SK-N-SH treated with all-trans-retinoic acid at 6 μM for 48 hours (cell line): ENCODE measurements at regions not wholly inside any gene's neighbourhood (a gene's known extent, or its start where the extent isn't known, plus 50 kb on each side); places are given as distances from the start of the nearest gene placed in this dataset.

Experiments used
- ATAC-seq: fragments of 200-7000 bp; cut with Tn5 transposase; 3 replicates; pipeline ENCODE4 v1.9.1; 2020; ENCODE audit warnings: mild to moderate bottlenecking, moderate library complexity
- ARNTL ChIP-seq: fragments of 450-650 bp; formaldehyde crosslinking; IDR thresholded peaks from 2 replicates; pipeline ENCODE4 v1.5.0; 2020; ENCODE audit warnings: low read depth, mild to moderate bottlenecking, moderate library complexity, borderline replicate concordance
- BACH2 ChIP-seq: fragments of 250-450 bp; sonication (Bioruptor Pico); IDR thresholded peaks from 2 replicates; pipeline ENCODE4 v1.9.0; 2021; ENCODE audit warnings: mild to moderate bottlenecking, borderline replicate concordance
- CREB5 ChIP-seq: fragments of 250-450 bp; sonication (Bioruptor Pico); IDR thresholded peaks from 2 replicates; pipeline ENCODE4 v1.5.1; 2020; ENCODE audit warnings: low read depth, mild to moderate bottlenecking, moderate library complexity
- CSDC2 ChIP-seq: fragments of 250-450 bp; sonication (Bioruptor Pico); IDR thresholded peaks from 2 replicates; pipeline ENCODE4 v1.5.0; 2020; ENCODE audit warnings: mild to moderate bottlenecking, moderate library complexity
- CSRNP3 ChIP-seq: fragments of 250-450 bp; sonication (Bioruptor Pico); IDR thresholded peaks from 2 replicates; pipeline ENCODE4 v1.5.1; 2021; ENCODE audit warnings: mild to moderate bottlenecking, moderate library complexity
- ESRRG ChIP-seq: fragments of 250-450 bp; sonication (Bioruptor Pico); IDR thresholded peaks from 2 replicates; pipeline ENCODE4 v1.6.1; 2021; ENCODE audit warnings: mild to moderate bottlenecking
- GLIS3 ChIP-seq: fragments of 250-450 bp; sonication (Bioruptor Pico); IDR thresholded peaks from 2 replicates; pipeline ENCODE4 v1.5.0; 2020; ENCODE audit warnings: mild to moderate bottlenecking, moderate library complexity
- ISL1 ChIP-seq: fragments of 250-450 bp; sonication (Bioruptor Pico); IDR thresholded peaks from 2 replicates; pipeline ENCODE4 v2.1.2; 2022; ENCODE audit warnings: mild to moderate bottlenecking, moderate library complexity
- OSR1 ChIP-seq: fragments of 250-450 bp; sonication (Bioruptor Pico); IDR thresholded peaks from 2 replicates; pipeline ENCODE4 v1.8.0; 2022; ENCODE audit warnings: moderate library complexity, mild to moderate bottlenecking, inconsistent platforms
- PATZ1 ChIP-seq: fragments of 250-450 bp; sonication (Bioruptor Pico); IDR thresholded peaks from 2 replicates; pipeline ENCODE4 v1.8.0; 2020; ENCODE audit warnings: mild to moderate bottlenecking, moderate library complexity, borderline replicate concordance
- POU6F1 ChIP-seq: fragments of 250-450 bp; sonication (Bioruptor Pico); IDR thresholded peaks from 2 replicates; pipeline ENCODE4 v1.8.0; 2021; ENCODE audit warnings: low read depth, mild to moderate bottlenecking, moderate library complexity, borderline replicate concordance
- PPARA ChIP-seq: fragments of 250-450 bp; sonication (Bioruptor Pico); IDR thresholded peaks from 2 replicates; pipeline ENCODE4 v1.5.0; 2020; ENCODE audit warnings: mild to moderate bottlenecking, borderline replicate concordance
- RARB ChIP-seq: fragments of 250-450 bp; sonication (Bioruptor Pico); IDR thresholded peaks from 2 replicates; pipeline ENCODE4 v1.8.0; 2021; ENCODE audit warnings: mild to moderate bottlenecking, moderate library complexity
- SNAI2 ChIP-seq: fragments of 250-450 bp; sonication (Bioruptor Pico); IDR thresholded peaks from 2 replicates; pipeline ENCODE4 v1.5.0; 2020; ENCODE audit warnings: mild to moderate bottlenecking, moderate library complexity
- TCF4 ChIP-seq: fragments of 250-450 bp; sonication (Bioruptor Pico); IDR thresholded peaks from 2 replicates; pipeline ENCODE4 v1.8.0; 2021; ENCODE audit warnings: mild to moderate bottlenecking, moderate library complexity, borderline replicate concordance
- TOX ChIP-seq: fragments of 250-450 bp; sonication (Bioruptor Pico); IDR thresholded peaks from 2 replicates; pipeline ENCODE4 v1.8.0; 2021; ENCODE audit warnings: mild to moderate bottlenecking, moderate library complexity, borderline replicate concordance
- ZC3H10 ChIP-seq: fragments of 250-450 bp; sonication (Bioruptor Pico); IDR thresholded peaks from 2 replicates; pipeline ENCODE4 v1.5.1; 2021; ENCODE audit warnings: mild to moderate bottlenecking, moderate library complexity
- ZFP3 ChIP-seq: fragments of 250-450 bp; sonication (Bioruptor Pico); IDR thresholded peaks from 2 replicates; pipeline ENCODE4 v1.5.0; 2020; ENCODE audit warnings: mild to moderate bottlenecking, moderate library complexity
- ZFP30 ChIP-seq: fragments of 450-650 bp; formaldehyde crosslinking; IDR thresholded peaks from 2 replicates; pipeline ENCODE4 v1.5.0; 2022; ENCODE audit warnings: mild to moderate bottlenecking, moderate library complexity
- ZNF565 ChIP-seq: fragments of 450-650 bp; formaldehyde crosslinking; conservative IDR thresholded peaks from 2 replicates; pipeline ENCODE4 v1.5.0; 2020; ENCODE audit warnings: low read depth, mild to moderate bottlenecking, moderate library complexity
- ZNF70 ChIP-seq: fragments of 450-650 bp; formaldehyde crosslinking; IDR thresholded peaks from 2 replicates; pipeline ENCODE4 v1.5.0; 2020; ENCODE audit warnings: mild to moderate bottlenecking, moderate library complexity
- ZNF8 ChIP-seq: fragments of 450-650 bp; formaldehyde crosslinking; IDR thresholded peaks from 2 replicates; pipeline ENCODE4 v1.5.0; 2020; ENCODE audit warnings: mild to moderate bottlenecking, moderate library complexity

GRCh38 chr3:161822291-161822690 is 325.7 kb downstream of the OTOL1 start:
- ATAC-seq, result no peak

GRCh38 chr3:161823910-161824309 is 327.3 kb downstream of the OTOL1 start:
- no peak for TF ChIP-seq RARB (CRISPR knock-in tag)
- no peak for TF ChIP-seq TCF4 (CRISPR knock-in tag)
- TF ChIP-seq ESRRG (CRISPR knock-in tag), result no peak
- TF ChIP-seq GLIS3 (CRISPR knock-in tag), result no peak
- TF ChIP-seq BACH2 (CRISPR knock-in tag), result no peak
- TF ChIP-seq ISL1 (CRISPR knock-in tag), result no peak
- no peak for TF ChIP-seq TOX
- no peak for TF ChIP-seq CSRNP3 (CRISPR knock-in tag)
- TF ChIP-seq SNAI2 (CRISPR knock-in tag), result no peak
- TF ChIP-seq ZC3H10 (CRISPR knock-in tag), result no peak
- no peak for ATAC-seq

More at GRCh38 chr3:161822291-161822690, 325.7 kb downstream of the OTOL1 start:
- TF ChIP-seq CSDC2 (CRISPR knock-in tag) (no peak), PPARA (CRISPR knock-in tag) (no peak), CREB5 (CRISPR knock-in tag) (no peak), RARB (CRISPR knock-in tag) (no peak), POU6F1 (CRISPR knock-in tag) (no peak), CSRNP3 (CRISPR knock-in tag) (no peak), ZFP30 (CRISPR knock-in tag) (no peak), TOX (no peak), ZFP3 (CRISPR knock-in tag) (no peak)

GRCh38 chr3:161838021-161838420 is 341.4 kb downstream of the OTOL1 start:
- ATAC-seq, result no peak
- TF ChIP-seq ISL1 (CRISPR knock-in tag) (no peak), ZFP30 (CRISPR knock-in tag) (no peak), ZC3H10 (CRISPR knock-in tag) (no peak)
- TF ChIP-seq, all 23 proteins: peak for 0

- no peak for ATAC-seq
- no peak for TF ChIP-seq PATZ1 (CRISPR knock-in tag)
- TF ChIP-seq TCF4 (CRISPR knock-in tag), result no peak
- TF ChIP-seq ZNF565, result no peak
- TF ChIP-seq RARB (CRISPR knock-in tag), result no peak
- TF ChIP-seq CREB5 (CRISPR knock-in tag), result no peak
- TF ChIP-seq ZNF8 (CRISPR knock-in tag), result no peak
- no peak for TF ChIP-seq CSRNP3 (CRISPR knock-in tag)
- no peak for TF ChIP-seq SNAI2 (CRISPR knock-in tag)
- TF ChIP-seq ZFP30 (CRISPR knock-in tag), result no peak
- no peak for TF ChIP-seq ZNF70 (CRISPR knock-in tag)
- TF ChIP-seq ARNTL (CRISPR knock-in tag), result no peak
- no peak for TF ChIP-seq TOX
- TF ChIP-seq POU6F1 (CRISPR knock-in tag), result no peak
- TF ChIP-seq ISL1 (CRISPR knock-in tag), result no peak
- no peak for TF ChIP-seq OSR1 (CRISPR knock-in tag)
- TF ChIP-seq BACH2 (CRISPR knock-in tag), result no peak
- TF ChIP-seq PPARA (CRISPR knock-in tag), result no peak
- TF ChIP-seq, all 23 proteins: peak for 0
These were observed 351.8 kb downstream of the OTOL1 start for GRCh38 chr3:161848376-161848775.
